ENCODE measurements at regions not wholly inside any gene's neighbourhood (a gene's known extent, or its start where the extent isn't known, plus 50 kb on each side); places are given as distances from the start of the nearest gene placed in this dataset.

- H3K9me3 ChIP-seq (ENCODE audit: insufficient read depth, low read depth): no peaks in the 10 kb centered on the region
- no peak overlapping the region for H3K4me3 ChIP-seq
- no peak for TF ChIP-seq EZH2 (IDR thresholded peaks at IDR 0.05; ENCODE audit: low read depth)
- TF ChIP-seq, protein P1, sequence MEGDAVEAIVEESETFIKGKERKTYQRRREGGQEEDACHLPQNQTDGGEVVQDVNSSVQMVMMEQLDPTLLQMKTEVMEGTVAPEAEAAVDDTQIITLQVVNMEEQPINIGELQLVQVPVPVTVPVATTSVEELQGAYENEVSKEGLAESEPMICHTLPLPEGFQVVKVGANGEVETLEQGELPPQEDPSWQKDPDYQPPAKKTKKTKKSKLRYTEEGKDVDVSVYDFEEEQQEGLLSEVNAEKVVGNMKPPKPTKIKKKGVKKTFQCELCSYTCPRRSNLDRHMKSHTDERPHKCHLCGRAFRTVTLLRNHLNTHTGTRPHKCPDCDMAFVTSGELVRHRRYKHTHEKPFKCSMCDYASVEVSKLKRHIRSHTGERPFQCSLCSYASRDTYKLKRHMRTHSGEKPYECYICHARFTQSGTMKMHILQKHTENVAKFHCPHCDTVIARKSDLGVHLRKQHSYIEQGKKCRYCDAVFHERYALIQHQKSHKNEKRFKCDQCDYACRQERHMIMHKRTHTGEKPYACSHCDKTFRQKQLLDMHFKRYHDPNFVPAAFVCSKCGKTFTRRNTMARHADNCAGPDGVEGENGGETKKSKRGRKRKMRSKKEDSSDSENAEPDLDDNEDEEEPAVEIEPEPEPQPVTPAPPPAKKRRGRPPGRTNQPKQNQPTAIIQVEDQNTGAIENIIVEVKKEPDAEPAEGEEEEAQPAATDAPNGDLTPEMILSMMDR (conservative IDR thresholded peaks at IDR 0.05): no peak
- H3K27ac ChIP-seq: no peak overlapping the region
- no peaks in the 10 kb centered on the region for H3K79me2 ChIP-seq (ENCODE audit: low read depth)
- H3K36me3 ChIP-seq (ENCODE audit: low read depth): no peaks in the 10 kb centered on the region
- no peak overlapping the region for H3K4me2 ChIP-seq
- intact Hi-C loops (cut with micrococcal nuclease; ENCODE audit: unreplicated experiment): no loop called here
- no TSS peak for BruUV-seq (replicated peaks)
- POLR2A ChIA-PET (ENCODE audit: unreplicated experiment): no interaction called here
- CTCF ChIA-PET: no interaction called here
- no peak overlapping the region for H2AFZ ChIP-seq
- H3K9me2 ChIP-seq (ENCODE audit: insufficient read depth): no peaks in the 10 kb centered on the region
- H3F3A ChIP-seq (ENCODE audit: insufficient read depth, low read depth): no peaks in the 10 kb centered on the region
- no peak for DNase-seq
- H3K4me1 ChIP-seq (replicated peaks; ENCODE audit: insufficient read depth): no peaks in the 10 kb centered on the region
- peaks cover 64% of the 10 kb centered on the region for H3K27me3 ChIP-seq (ENCODE audit: insufficient read depth, low read depth)
- no peaks in the 10 kb centered on the region for H4K20me1 ChIP-seq (ENCODE audit: insufficient read depth)
Measured at GRCh38 chr19:28914173-28914572, 298.8 kb downstream of the UQCRFS1 start.

DNA sequence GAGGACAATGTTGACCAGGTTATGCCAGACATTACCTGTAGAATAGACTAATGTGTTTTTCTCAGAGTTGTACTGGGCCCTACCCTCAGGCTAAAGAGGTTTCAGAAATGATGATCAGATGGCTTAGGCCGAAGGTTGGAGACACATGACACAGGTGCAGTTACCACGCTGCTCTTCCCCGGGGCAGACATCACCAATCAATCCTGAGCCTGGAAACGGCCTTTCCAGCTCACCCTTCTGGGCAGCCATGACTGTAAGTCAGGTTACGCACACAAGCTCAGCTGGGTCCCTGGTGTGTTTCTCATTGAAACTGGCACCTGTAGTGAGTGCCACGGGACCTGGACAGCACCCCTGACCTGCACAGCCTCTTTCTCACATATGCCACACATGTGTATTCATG, 299.3 kb downstream of the UQCRFS1 start:
- no peaks in the 10 kb centered on the region for H3K36me3 ChIP-seq (ENCODE audit: low read depth)
- H3K27me3 ChIP-seq (ENCODE audit: insufficient read depth, low read depth): peaks cover 69% of the 10 kb centered on the region
- no peak overlapping the region for H3K4me3 ChIP-seq
- no peaks in the 10 kb centered on the region for H3K9me3 ChIP-seq (ENCODE audit: insufficient read depth, low read depth)
- no peaks in the 10 kb centered on the region for H3K4me1 ChIP-seq (replicated peaks; ENCODE audit: insufficient read depth)
- no peak overlapping the region for H3K27ac ChIP-seq
- no peak overlapping the region for H3K4me2 ChIP-seq
- BruUV-seq (replicated peaks): no TSS peak
- H3K9me2 ChIP-seq (ENCODE audit: insufficient read depth): no peaks in the 10 kb centered on the region
- no peak for DNase-seq
- no peaks in the 10 kb centered on the region for H3K79me2 ChIP-seq (ENCODE audit: low read depth)
- TF ChIP-seq, protein P1 (conservative IDR thresholded peaks at IDR 0.05): no peak
- TF ChIP-seq EZH2 (IDR thresholded peaks at IDR 0.05; ENCODE audit: low read depth): no peak
- H2AFZ ChIP-seq: no peak overlapping the region
- ChIA-PET POLR2A (ENCODE audit: unreplicated experiment) (no interaction called here), CTCF (no interaction called here)
- no peaks in the 10 kb centered on the region for H4K20me1 ChIP-seq (ENCODE audit: insufficient read depth)
- H3F3A ChIP-seq (ENCODE audit: insufficient read depth, low read depth): no peaks in the 10 kb centered on the region
- intact Hi-C loops (cut with micrococcal nuclease; ENCODE audit: unreplicated experiment): no loop called here

- intact Hi-C loops (cut with micrococcal nuclease; ENCODE audit: unreplicated experiment): no loop called here
- Histone ChIP-seq H3K36me3 (ENCODE audit: low read depth) (no peaks in the 10 kb centered on the region), H3K4me2 (no peak overlapping the region), H2AFZ (no peak overlapping the region), H3K27ac (no peak overlapping the region), H3K9me2 (ENCODE audit: insufficient read depth) (no peaks in the 10 kb centered on the region), H3K27me3 (ENCODE audit: insufficient read depth, low read depth) (peaks cover 90% of the 10 kb centered on the region), H3K4me3 (no peak overlapping the region), H3K4me1 (replicated peaks; ENCODE audit: insufficient read depth) (no peaks in the 10 kb centered on the region), H3F3A (ENCODE audit: insufficient read depth, low read depth) (no peaks in the 10 kb centered on the region), H3K79me2 (ENCODE audit: low read depth) (no peaks in the 10 kb centered on the region), H4K20me1 (ENCODE audit: insufficient read depth) (no peaks in the 10 kb centered on the region), H3K9me3 (ENCODE audit: insufficient read depth, low read depth) (no peaks in the 10 kb centered on the region)
- CTCF ChIA-PET: no interaction called here
- POLR2A ChIA-PET (ENCODE audit: unreplicated experiment): no interaction called here
- no TSS peak for BruUV-seq (replicated peaks)
- TF ChIP-seq, protein P1 (conservative IDR thresholded peaks at IDR 0.05): no peak
- TF ChIP-seq EZH2 (IDR thresholded peaks at IDR 0.05; ENCODE audit: low read depth): no peak
- DNase-seq: no peak
Measured at GRCh38 chr19:28908941-28909340, 304.0 kb downstream of the UQCRFS1 start.

All from PC-9 (cell line).